ENCODE measurements at regions not wholly inside any gene's neighbourhood (a gene's known extent, or its start where the extent isn't known, plus 50 kb on each side); places are given as distances from the start of the nearest gene placed in this dataset.

DNA sequence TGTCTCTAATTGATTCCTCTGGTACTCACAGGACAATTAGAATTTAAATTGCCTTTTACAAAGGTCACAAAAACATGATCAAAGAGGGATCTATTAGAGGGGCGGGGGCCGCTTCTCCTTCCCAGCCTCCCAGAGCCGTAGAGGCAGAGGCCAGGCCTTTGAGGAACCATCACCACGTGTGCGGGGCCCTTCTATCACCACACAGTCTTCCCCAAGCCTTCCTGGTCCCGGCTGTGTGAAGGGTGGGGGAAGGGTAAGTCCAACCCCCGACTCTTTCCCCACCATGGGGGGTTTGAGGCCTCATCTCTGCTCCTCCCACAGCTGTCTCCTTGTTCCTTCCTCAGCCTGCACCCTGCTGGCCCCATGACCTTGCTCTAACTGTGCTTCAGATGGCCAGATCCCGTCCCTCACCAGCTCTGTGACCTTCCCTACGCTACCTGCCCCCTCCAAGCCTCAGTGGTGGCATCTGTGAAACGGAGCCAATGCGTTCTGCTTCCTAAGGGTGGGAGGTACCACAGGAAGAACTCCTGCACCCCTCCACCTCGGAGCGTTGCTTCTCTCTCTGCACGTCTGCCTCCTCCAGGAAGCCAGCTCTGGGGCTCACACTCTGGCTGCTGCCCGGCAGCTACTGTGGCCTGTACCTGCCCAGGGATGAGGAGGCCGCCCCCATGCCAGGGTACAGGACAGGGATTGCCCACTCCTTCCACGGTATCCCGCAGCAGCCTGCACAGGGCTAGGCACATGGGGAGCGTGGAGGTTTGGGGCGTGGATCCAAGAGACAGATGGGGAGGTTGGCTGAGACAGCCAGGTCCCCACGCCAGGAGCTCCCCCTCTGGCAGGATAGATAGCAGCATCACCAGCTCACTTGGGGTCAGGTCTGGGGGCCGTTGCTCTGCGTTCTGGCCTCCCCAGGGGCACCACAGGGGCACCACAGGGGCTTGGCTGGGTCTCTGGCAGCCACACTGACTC is 83.8 kb downstream of the LINGO1 start:
- ChIA-PET CTCF (interaction anchor here (0.6 to 2.0 kb wide), 7 partner anchors 19 to 514 kb away, joined by 3 to 9 read pairs (median 3); no protein-coding TSS in a partner anchor), POLR2A (no interaction called here)
- no peaks in the 10 kb centered on the region for H4K20me1 ChIP-seq (ENCODE audit: insufficient read depth)
- no peaks in the 10 kb centered on the region for H3K9me3 ChIP-seq
- no peak overlapping the region for H2AFZ ChIP-seq (ENCODE audit: low read depth)
- peaks cover 8 to 9% of the 10 kb centered on the region in 2 experiments; a peak in 2 of 4 replicates for H3K4me1 ChIP-seq (ENCODE audit: control insufficient read depth in 1 of 2, insufficient read depth in 2 of 2, low read depth in 1 of 2, low read length in 1 of 2)
- H3F3A ChIP-seq (replicated peaks; ENCODE audit: insufficient read depth): no peaks in the 10 kb centered on the region
- H3K4me2 ChIP-seq: no peak overlapping the region
- H3K4me3 ChIP-seq (ENCODE audit: low read depth in 2 of 2, low read length in 1 of 2): no peak overlapping the region
- H3K9me2 ChIP-seq: no peaks in the 10 kb centered on the region
- no peak overlapping the region for H3K9ac ChIP-seq
- no peaks in the 10 kb centered on the region for H3K36me3 ChIP-seq (replicated peaks in 1 of 2; ENCODE audit: control insufficient read depth in 1 of 2, insufficient read depth in 2 of 2, low read length in 1 of 2)
- 83% methylated on average over 11 of the region's 23 CpGs for WGBS (ENCODE audit: low lambda C conversion rate)
- no peak for DNase-seq
- TF ChIP-seq, protein P1, sequence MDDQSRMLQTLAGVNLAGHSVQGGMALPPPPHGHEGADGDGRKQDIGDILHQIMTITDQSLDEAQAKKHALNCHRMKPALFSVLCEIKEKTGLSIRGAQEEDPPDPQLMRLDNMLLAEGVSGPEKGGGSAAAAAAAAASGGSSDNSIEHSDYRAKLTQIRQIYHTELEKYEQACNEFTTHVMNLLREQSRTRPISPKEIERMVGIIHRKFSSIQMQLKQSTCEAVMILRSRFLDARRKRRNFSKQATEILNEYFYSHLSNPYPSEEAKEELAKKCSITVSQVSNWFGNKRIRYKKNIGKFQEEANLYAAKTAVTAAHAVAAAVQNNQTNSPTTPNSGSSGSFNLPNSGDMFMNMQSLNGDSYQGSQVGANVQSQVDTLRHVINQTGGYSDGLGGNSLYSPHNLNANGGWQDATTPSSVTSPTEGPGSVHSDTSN (IDR thresholded peaks at IDR 0.05): no peak
- TF ChIP-seq EZH2phosphoT487 (IDR thresholded peaks at IDR 0.05; ENCODE audit: borderline replicate concordance, low read depth): no peak
- TF ChIP-seq SIN3A (IDR thresholded peaks at IDR 0.05; ENCODE audit: borderline replicate concordance, low read depth, low read length): no peak
- no peak for TF ChIP-seq YY1 (IDR thresholded peaks at IDR 0.05; ENCODE audit: low read depth)
- no peak for TF ChIP-seq EP300 (IDR thresholded peaks at IDR 0.05; ENCODE audit: borderline replicate concordance in 1 of 2, low read depth in 1 of 2, low read length in 1 of 2)
- TF ChIP-seq JUND (IDR thresholded peaks at IDR 0.05): no peak
- TF ChIP-seq ELF1 (IDR thresholded peaks at IDR 0.05): no peak
- TF ChIP-seq NFIC (IDR thresholded peaks at IDR 0.05; ENCODE audit: borderline replicate concordance): no peak
- TF ChIP-seq, protein P2, sequence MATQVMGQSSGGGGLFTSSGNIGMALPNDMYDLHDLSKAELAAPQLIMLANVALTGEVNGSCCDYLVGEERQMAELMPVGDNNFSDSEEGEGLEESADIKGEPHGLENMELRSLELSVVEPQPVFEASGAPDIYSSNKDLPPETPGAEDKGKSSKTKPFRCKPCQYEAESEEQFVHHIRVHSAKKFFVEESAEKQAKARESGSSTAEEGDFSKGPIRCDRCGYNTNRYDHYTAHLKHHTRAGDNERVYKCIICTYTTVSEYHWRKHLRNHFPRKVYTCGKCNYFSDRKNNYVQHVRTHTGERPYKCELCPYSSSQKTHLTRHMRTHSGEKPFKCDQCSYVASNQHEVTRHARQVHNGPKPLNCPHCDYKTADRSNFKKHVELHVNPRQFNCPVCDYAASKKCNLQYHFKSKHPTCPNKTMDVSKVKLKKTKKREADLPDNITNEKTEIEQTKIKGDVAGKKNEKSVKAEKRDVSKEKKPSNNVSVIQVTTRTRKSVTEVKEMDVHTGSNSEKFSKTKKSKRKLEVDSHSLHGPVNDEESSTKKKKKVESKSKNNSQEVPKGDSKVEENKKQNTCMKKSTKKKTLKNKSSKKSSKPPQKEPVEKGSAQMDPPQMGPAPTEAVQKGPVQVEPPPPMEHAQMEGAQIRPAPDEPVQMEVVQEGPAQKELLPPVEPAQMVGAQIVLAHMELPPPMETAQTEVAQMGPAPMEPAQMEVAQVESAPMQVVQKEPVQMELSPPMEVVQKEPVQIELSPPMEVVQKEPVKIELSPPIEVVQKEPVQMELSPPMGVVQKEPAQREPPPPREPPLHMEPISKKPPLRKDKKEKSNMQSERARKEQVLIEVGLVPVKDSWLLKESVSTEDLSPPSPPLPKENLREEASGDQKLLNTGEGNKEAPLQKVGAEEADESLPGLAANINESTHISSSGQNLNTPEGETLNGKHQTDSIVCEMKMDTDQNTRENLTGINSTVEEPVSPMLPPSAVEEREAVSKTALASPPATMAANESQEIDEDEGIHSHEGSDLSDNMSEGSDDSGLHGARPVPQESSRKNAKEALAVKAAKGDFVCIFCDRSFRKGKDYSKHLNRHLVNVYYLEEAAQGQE (IDR thresholded peaks at IDR 0.05; ENCODE audit: low read depth, low read length): no peak
- TF ChIP-seq MXI1 (IDR thresholded peaks at IDR 0.05; ENCODE audit: low read depth, low read length): no peak
- TF ChIP-seq FOXJ3 (CRISPR knock-in tag; IDR thresholded peaks at IDR 0.05): no peak
- no peak for TF ChIP-seq NRF1 (IDR thresholded peaks at IDR 0.05; ENCODE audit: low read depth, low read length)
- TF ChIP-seq, protein P3, sequence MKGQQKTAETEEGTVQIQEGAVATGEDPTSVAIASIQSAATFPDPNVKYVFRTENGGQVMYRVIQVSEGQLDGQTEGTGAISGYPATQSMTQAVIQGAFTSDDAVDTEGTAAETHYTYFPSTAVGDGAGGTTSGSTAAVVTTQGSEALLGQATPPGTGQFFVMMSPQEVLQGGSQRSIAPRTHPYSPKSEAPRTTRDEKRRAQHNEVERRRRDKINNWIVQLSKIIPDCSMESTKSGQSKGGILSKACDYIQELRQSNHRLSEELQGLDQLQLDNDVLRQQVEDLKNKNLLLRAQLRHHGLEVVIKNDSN (IDR thresholded peaks at IDR 0.05; ENCODE audit: borderline replicate concordance, low read depth): no peak
- no peak for TF ChIP-seq CHD2 (IDR thresholded peaks at IDR 0.05; ENCODE audit: low read length, partially characterized antibody)
- no peak for TF ChIP-seq RXRA (IDR thresholded peaks at IDR 0.05; ENCODE audit: borderline replicate concordance, low read depth)
- TF ChIP-seq, protein P4, sequence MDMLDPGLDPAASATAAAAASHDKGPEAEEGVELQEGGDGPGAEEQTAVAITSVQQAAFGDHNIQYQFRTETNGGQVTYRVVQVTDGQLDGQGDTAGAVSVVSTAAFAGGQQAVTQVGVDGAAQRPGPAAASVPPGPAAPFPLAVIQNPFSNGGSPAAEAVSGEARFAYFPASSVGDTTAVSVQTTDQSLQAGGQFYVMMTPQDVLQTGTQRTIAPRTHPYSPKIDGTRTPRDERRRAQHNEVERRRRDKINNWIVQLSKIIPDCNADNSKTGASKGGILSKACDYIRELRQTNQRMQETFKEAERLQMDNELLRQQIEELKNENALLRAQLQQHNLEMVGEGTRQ (IDR thresholded peaks at IDR 0.05; ENCODE audit: borderline replicate concordance, low read depth, low read length): no peak
- TF ChIP-seq, protein P5, sequence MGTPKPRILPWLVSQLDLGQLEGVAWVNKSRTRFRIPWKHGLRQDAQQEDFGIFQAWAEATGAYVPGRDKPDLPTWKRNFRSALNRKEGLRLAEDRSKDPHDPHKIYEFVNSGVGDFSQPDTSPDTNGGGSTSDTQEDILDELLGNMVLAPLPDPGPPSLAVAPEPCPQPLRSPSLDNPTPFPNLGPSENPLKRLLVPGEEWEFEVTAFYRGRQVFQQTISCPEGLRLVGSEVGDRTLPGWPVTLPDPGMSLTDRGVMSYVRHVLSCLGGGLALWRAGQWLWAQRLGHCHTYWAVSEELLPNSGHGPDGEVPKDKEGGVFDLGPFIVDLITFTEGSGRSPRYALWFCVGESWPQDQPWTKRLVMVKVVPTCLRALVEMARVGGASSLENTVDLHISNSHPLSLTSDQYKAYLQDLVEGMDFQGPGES (IDR thresholded peaks at IDR 0.05; ENCODE audit: low read depth, low read length): no peak
- no peak for TF ChIP-seq FOXM1 (IDR thresholded peaks at IDR 0.05; ENCODE audit: low read depth)
- H3K27me3 ChIP-seq (ENCODE audit: insufficient read depth): no peaks in the 10 kb centered on the region
- no peak overlapping the region for H3K27ac ChIP-seq (ENCODE audit: low read depth in 2 of 2, low read length in 1 of 2)
- no peaks in the 10 kb centered on the region for H3K79me2 ChIP-seq (ENCODE audit: insufficient read depth)
